ENCODE measurements at regions not wholly inside any gene's neighbourhood (a gene's known extent, or its start where the extent isn't known, plus 50 kb on each side); places are given as distances from the start of the nearest gene placed in this dataset.

DNA sequence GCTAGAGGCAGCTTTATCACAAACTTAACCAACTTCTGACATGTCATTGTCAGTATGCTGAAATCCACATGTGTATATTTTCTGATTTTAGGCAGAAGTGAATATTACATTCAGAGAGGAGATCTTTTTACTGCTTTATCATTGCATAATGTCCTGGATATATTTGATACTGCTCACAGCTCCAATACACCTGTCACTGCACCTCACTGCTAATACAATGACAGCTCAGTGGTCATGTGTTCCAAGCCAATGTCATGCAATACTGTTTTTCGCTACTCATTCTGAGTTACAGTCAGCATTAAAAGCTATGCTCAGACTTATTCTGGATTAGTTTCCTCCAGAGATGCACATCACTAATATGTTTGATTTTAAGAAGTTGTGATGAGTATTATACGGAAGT lies 1604.6 kb downstream of the HACE1 start:
- TF ChIP-seq YY1 (IDR thresholded peaks at IDR 0.05; ENCODE audit: insufficient read depth, insufficient read length) = no peak
- TF ChIP-seq ZNF274 (IDR thresholded peaks at IDR 0.05; ENCODE audit: low read depth, low read length) = no peak
- no peak for TF ChIP-seq SUZ12 (IDR thresholded peaks at IDR 0.05; ENCODE audit: extremely low read depth, insufficient read depth, insufficient read length)
